ENCODE measurements at regions not wholly inside any gene's neighbourhood (a gene's known extent, or its start where the extent isn't known, plus 50 kb on each side); places are given as distances from the start of the nearest gene placed in this dataset.

- Histone ChIP-seq H3K36me3 (ENCODE audit: control insufficient read depth, insufficient read depth, low read length) (no peaks in the 10 kb centered on the region), H3K27me3 (replicated peaks; ENCODE audit: control insufficient read depth, insufficient read depth, low read length) (no peaks in the 10 kb centered on the region), H3K4me3 (replicated peaks; ENCODE audit: low read depth, low read length) (no peak overlapping the region)
- TF ChIP-seq CTCF (IDR thresholded peaks at IDR 0.05; ENCODE audit: insufficient read depth, low read length, poor library complexity, severe bottlenecking): no peak
- DNase-seq (ENCODE audit: extremely low read depth, insufficient read length): no peak
These were observed 129.0 kb upstream of the FAM98A start for GRCh38 chr2:33728106-33728505.

GRCh38 chr2:33727361-33728032, 128.4 kb upstream of the FAM98A start:
- Histone ChIP-seq H3K27me3 (replicated peaks; ENCODE audit: control insufficient read depth, insufficient read depth, low read length) (no peaks in the 10 kb centered on the region), H3K36me3 (ENCODE audit: control insufficient read depth, insufficient read depth, low read length) (no peaks in the 10 kb centered on the region), H3K4me3 (replicated peaks; ENCODE audit: low read depth, low read length) (no peak overlapping the region)
- no peak for DNase-seq (ENCODE audit: extremely low read depth, insufficient read length)
- no peak for TF ChIP-seq CTCF (IDR thresholded peaks at IDR 0.05; ENCODE audit: insufficient read depth, low read length, poor library complexity, severe bottlenecking)

GRCh38 chr2:33726415-33726814, 127.3 kb upstream of the FAM98A start:
- Histone ChIP-seq H3K27me3 (replicated peaks; ENCODE audit: control insufficient read depth, insufficient read depth, low read length) (no peaks in the 10 kb centered on the region), H3K36me3 (ENCODE audit: control insufficient read depth, insufficient read depth, low read length) (no peaks in the 10 kb centered on the region), H3K4me3 (replicated peaks; ENCODE audit: low read depth, low read length) (no peak overlapping the region)
- no peak for TF ChIP-seq CTCF (IDR thresholded peaks at IDR 0.05; ENCODE audit: insufficient read depth, low read length, poor library complexity, severe bottlenecking)
- no peak for DNase-seq (ENCODE audit: extremely low read depth, insufficient read length)

- no peak for TF ChIP-seq CTCF (IDR thresholded peaks at IDR 0.05; ENCODE audit: insufficient read depth, low read length, poor library complexity, severe bottlenecking)
- no peak for DNase-seq (ENCODE audit: extremely low read depth, insufficient read length)
- no peak overlapping the region for H3K4me3 ChIP-seq (replicated peaks; ENCODE audit: low read depth, low read length)
- no peaks in the 10 kb centered on the region for H3K36me3 ChIP-seq (ENCODE audit: control insufficient read depth, insufficient read depth, low read length)
- H3K27me3 ChIP-seq (replicated peaks; ENCODE audit: control insufficient read depth, insufficient read depth, low read length): no peaks in the 10 kb centered on the region
These were observed 124.2 kb upstream of the FAM98A start for GRCh38 chr2:33723329-33723728.

GRCh38 chr2:33719067-33719466, 120.0 kb upstream of the FAM98A start:
- TF ChIP-seq CTCF (IDR thresholded peaks at IDR 0.05; ENCODE audit: insufficient read depth, low read length, poor library complexity, severe bottlenecking): no peak
- Histone ChIP-seq H3K27me3 (replicated peaks; ENCODE audit: control insufficient read depth, insufficient read depth, low read length) (no peaks in the 10 kb centered on the region), H3K4me3 (replicated peaks; ENCODE audit: low read depth, low read length) (no peak overlapping the region), H3K36me3 (ENCODE audit: control insufficient read depth, insufficient read depth, low read length) (no peaks in the 10 kb centered on the region)
- DNase-seq (ENCODE audit: extremely low read depth, insufficient read length): no peak

- no peaks in the 10 kb centered on the region for H3K27me3 ChIP-seq (replicated peaks; ENCODE audit: control insufficient read depth, insufficient read depth, low read length)
- no peak for DNase-seq (ENCODE audit: extremely low read depth, insufficient read length)
These were observed 113.6 kb upstream of the FAM98A start for GRCh38 chr2:33712674-33713073.

More at GRCh38 chr2:33712674-33713073, 113.6 kb upstream of the FAM98A start:
- no peaks in the 10 kb centered on the region for H3K36me3 ChIP-seq (ENCODE audit: control insufficient read depth, insufficient read depth, low read length)
- no peak overlapping the region for H3K4me3 ChIP-seq (replicated peaks; ENCODE audit: low read depth, low read length)
- no peak for TF ChIP-seq CTCF (IDR thresholded peaks at IDR 0.05; ENCODE audit: insufficient read depth, low read length, poor library complexity, severe bottlenecking)

All from GM06990 (cell line).